Ovary (tissue), 7 donors: ENCODE measurements at regions not wholly inside any gene's neighbourhood (a gene's known extent, or its start where the extent isn't known, plus 50 kb on each side); places are given as distances from the start of the nearest gene placed in this dataset.

Experiments
- DNase-seq, 5 donors: peaks; one replicate each; pipeline ENCODE4 v3.0.0-alpha.2; 2019 to 2020
- H3K27ac ChIP-seq, 2 donors: fragments of 200-600 bp; one replicate each; pipeline versions ENCODE4 v1.5.1 to v1.8.0; 2019 to 2022
- H3K27me3 ChIP-seq: fragments of 200-600 bp; one replicate; pipeline ENCODE4 v1.8.0; 2022
- H3K36me3 ChIP-seq: fragments of 200-600 bp; sonication (generic); one replicate; pipeline ENCODE4 v1.5.1; 2019
- H3K4me1 ChIP-seq: one replicate; pipeline ENCODE4 v1.8.1; 2013; ENCODE audit warnings: mild to moderate bottlenecking, moderate library complexity; ENCODE audit not compliant: insufficient read depth
- H3K4me3 ChIP-seq: fragments of 200-600 bp; sonication (generic); one replicate; pipeline ENCODE4 v1.5.1; 2017
- H3K9me3 ChIP-seq, 2 donors: fragments of 200-600 bp in 1 of 2; sonication (generic) in 1 of 2; one replicate each; pipeline versions ENCODE4 v1.5.1 to v1.8.1; 2013 to 2019; ENCODE audit warnings: mild to moderate bottlenecking in 1 of 2, moderate library complexity in 1 of 2
- EP300 ChIP-seq: sonication (generic); formaldehyde crosslinking; IDR thresholded peaks from one replicate; pipeline ENCODE4 v1.6.1; 2017; ENCODE audit warnings: antibody characterized with exemption
- POLR2A ChIP-seq: fragments of 450-650 bp; IDR thresholded peaks from one replicate; pipeline ENCODE4 v1.6.1; 2017; ENCODE audit warnings: antibody characterized with exemption, mild to moderate bottlenecking, moderate library complexity
- WGBS, 3 donors: extraction: QIAGEN DNeasy Blood & Tissue Kit in 1 of 3; methylation state at CpG; one replicate each; pipeline versions ENCODE4 v1.1.5 to v1.1.7; 2013 to 2017; 5-methylcytosine and 5-hydroxymethylcytosine counted together
- intact Hi-C, 4 donors: fragments of 100-400 bp; cut with DNase I; formaldehyde crosslinking; loops; one replicate each; pipeline versions ENCODE4 v1.11.0 to v1.15.1; 2022 to 2023
- TF ChIP-seq, protein P1 (sequence below), 3 donors: fragments of 450-650 bp in 2 of 3; fragments of 200-600 bp in 1 of 3; IDR thresholded peaks; one replicate each; pipeline versions ENCODE4 v1.5.1 to v1.8.0; 2016 to 2022; ENCODE audit warnings: antibody characterized with exemption in 3 of 3, mild to moderate bottlenecking in 1 of 3
- donor health status: DM: no; HTN: no; CAD: no; lungs with moderate emphysema.
- donor health status: DM: no; HTN: no; CAD: no.
- donor health status: Bipolar disorder and iron deficiency.
- donor health status: DM: no; HTN: no; CAD: no.
- donor health status: DM: yes; HTN: yes; CAD: no.

DNA sequence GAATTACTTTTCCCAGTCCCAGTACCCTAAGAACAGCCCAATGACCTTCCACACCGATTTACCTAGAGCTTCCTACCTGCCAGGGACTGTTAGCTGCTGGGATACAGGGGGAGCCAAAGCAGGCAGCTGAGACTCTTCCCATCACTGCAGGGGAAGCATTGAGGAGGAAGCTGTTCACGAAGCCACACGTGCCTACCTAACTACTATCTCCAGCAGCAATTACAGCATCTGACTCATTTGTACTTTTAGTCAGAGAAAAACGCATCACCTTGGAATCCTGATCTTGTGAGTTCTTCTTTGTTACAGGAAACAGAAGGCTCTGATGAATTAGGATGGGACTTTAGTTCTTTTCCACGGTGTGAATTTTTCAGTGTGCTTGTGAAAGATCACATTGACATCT lies 113.7 kb upstream of the DHX40 start:
- H3K27ac ChIP-seq, result no peak overlapping the region
- intact Hi-C loops, result no loop called here
- DNase-seq, result no peak
- H3K4me1 ChIP-seq, result no peaks in the 10 kb centered on the region
- H3K27me3 ChIP-seq, result no peaks in the 10 kb centered on the region
- TF ChIP-seq, protein P1, sequence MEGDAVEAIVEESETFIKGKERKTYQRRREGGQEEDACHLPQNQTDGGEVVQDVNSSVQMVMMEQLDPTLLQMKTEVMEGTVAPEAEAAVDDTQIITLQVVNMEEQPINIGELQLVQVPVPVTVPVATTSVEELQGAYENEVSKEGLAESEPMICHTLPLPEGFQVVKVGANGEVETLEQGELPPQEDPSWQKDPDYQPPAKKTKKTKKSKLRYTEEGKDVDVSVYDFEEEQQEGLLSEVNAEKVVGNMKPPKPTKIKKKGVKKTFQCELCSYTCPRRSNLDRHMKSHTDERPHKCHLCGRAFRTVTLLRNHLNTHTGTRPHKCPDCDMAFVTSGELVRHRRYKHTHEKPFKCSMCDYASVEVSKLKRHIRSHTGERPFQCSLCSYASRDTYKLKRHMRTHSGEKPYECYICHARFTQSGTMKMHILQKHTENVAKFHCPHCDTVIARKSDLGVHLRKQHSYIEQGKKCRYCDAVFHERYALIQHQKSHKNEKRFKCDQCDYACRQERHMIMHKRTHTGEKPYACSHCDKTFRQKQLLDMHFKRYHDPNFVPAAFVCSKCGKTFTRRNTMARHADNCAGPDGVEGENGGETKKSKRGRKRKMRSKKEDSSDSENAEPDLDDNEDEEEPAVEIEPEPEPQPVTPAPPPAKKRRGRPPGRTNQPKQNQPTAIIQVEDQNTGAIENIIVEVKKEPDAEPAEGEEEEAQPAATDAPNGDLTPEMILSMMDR (IDR thresholded peaks at IDR 0.05), result no peak
- TF ChIP-seq POLR2A, result no peak
- TF ChIP-seq EP300, result no peak
- 37 to 42% (median 37%) methylated on average over 5 of the region's 5 CpGs for WGBS, 3 donors
- H3K9me3 ChIP-seq, result no peaks in the 10 kb centered on the region
- no peak overlapping the region for H3K4me3 ChIP-seq
- no peaks in the 10 kb centered on the region for H3K36me3 ChIP-seq

DNA sequence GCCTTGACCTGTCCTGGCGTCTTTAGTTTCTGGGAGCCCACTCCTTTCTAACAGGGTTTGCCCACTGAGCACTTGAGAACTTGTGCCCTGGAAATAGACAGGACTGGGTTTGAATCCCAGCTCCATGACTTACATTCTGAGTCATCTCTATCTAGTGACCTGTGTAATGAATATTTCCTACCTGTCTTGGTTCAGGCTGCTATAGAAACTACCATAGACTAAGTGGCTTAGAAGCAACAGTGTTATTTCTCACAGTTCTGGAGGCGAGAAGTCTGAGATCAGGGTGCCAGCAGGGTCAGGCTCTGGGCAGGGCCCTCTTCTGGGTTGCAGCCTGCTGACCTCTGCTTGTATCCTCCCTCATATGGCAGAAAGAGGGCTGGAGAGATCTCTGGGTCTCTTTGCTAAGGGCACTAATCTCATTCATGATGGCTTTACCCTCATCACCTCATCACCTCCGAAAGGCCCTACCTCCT lies 110.7 kb upstream of the DHX40 start:
- intact Hi-C loops, result no loop called here
- Histone ChIP-seq H3K4me1 (no peaks in the 10 kb centered on the region), H3K27me3 (no peaks in the 10 kb centered on the region), H3K36me3 (no peaks in the 10 kb centered on the region), H3K4me3 (no peak overlapping the region), H3K27ac (no peak overlapping the region), H3K9me3 (no peaks in the 10 kb centered on the region)
- WGBS, 3 donors, result 74 to 95% (median 86%) methylated on average over 3 of the region's 3 CpGs
- TF ChIP-seq, protein P1 (IDR thresholded peaks at IDR 0.05), result no peak
- TF ChIP-seq EP300 (no peak), POLR2A (no peak)
- DNase-seq, result no peak

DNA sequence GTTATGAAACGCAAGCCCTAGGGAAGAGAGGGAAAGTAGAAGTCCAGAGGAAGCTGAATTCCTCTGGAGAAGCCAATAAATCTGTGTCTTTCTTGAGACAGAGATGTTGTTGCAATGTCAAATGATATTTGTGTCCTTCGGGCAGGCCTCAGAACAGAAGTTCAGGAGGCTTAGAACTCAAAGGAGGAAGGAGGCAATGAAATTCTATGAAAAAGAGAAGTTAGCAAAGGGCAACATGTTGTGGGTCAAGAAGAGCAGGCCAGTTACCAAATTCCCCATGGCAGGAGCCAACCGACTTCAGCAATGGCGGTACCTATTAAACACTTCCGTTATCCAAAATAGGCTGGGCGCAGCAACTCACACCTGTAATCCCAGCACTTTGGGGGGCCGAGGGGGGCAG lies 109.0 kb upstream of the DHX40 start:
- DNase-seq, result no peak
- intact Hi-C loops, result no loop called here
- no peak overlapping the region for H3K4me3 ChIP-seq
- TF ChIP-seq, protein P1 (IDR thresholded peaks at IDR 0.05), result no peak
- TF ChIP-seq POLR2A (no peak), EP300 (no peak)
- no peaks in the 10 kb centered on the region for H3K9me3 ChIP-seq
- 87 to 93% (median 88%) methylated on average over 7 of the region's 7 CpGs for WGBS, 3 donors
- no peaks in the 10 kb centered on the region for H3K4me1 ChIP-seq
- no peak overlapping the region for H3K27ac ChIP-seq
- H3K36me3 ChIP-seq, result no peaks in the 10 kb centered on the region
- no peaks in the 10 kb centered on the region for H3K27me3 ChIP-seq

DNA sequence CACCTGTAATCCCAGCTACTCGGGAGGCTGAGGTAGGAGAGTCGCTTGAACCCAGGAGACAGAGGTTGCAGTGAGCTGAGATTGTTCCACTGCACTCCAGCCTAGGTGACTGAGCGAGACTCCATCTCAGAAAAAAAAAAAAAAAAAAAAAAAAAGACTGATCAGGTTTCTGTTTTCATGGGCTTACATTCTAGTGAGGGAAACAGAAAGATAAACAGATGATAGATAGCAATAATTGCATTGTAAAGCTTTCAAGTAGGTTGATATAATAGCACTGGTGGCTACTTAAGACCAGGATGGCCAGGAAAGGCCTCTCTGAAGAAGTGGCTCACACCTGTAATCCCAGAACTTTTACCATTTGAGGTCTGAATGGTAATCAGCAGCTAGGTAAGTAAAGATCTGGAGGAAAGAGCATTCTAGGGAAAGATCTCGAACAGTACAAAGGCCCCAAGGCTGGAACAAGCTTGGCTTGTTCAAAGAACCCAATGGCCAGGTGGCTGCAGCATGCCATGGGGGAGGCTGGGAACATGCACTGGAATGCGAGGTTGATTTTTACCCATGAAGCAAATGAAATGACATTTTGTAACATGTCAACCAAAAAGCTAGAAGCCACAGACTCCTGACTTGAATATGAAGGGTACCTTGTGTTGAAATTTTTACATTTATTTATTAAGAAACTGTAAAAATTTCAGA lies 108.3 kb upstream of the DHX40 start:
- Histone ChIP-seq H3K9me3 (no peaks in the 10 kb centered on the region), H3K27me3 (no peaks in the 10 kb centered on the region), H3K4me1 (no peaks in the 10 kb centered on the region), H3K36me3 (no peaks in the 10 kb centered on the region), H3K27ac (no peak overlapping the region), H3K4me3 (no peak overlapping the region)
- DNase-seq, result no peak
- no peak for TF ChIP-seq POLR2A
- TF ChIP-seq, protein P1 (IDR thresholded peaks at IDR 0.05), result no peak
- no peak for TF ChIP-seq EP300
- WGBS, 3 donors, result 92 to 96% (median 93%) methylated on average over 5 of the region's 5 CpGs
- intact Hi-C loops, result no loop called here
